ENCODE measurements at regions not wholly inside any gene's neighbourhood (a gene's known extent, or its start where the extent isn't known, plus 50 kb on each side); places are given as distances from the start of the nearest gene placed in this dataset.

- no peak for DNase-seq
These were observed 460.3 kb downstream of the SPRY1 start for GRCh38 chr4:123856689-123857545.

GRCh38 chr4:123858465-123858864 is 461.9 kb downstream of the SPRY1 start:
- DNase-seq = no peak

GRCh38 chr4:123862812-123863211 is 466.2 kb downstream of the SPRY1 start:
- DNase-seq = no peak

- no peak for DNase-seq
These were observed 470.2 kb downstream of the SPRY1 start for GRCh38 chr4:123866796-123867195.

- DNase-seq = no peak
These were observed 471.5 kb downstream of the SPRY1 start for GRCh38 chr4:123867910-123868587.

GRCh38 chr4:123869286-123870215 is 473.0 kb downstream of the SPRY1 start:
- DNase-seq = no peak

GRCh38 chr4:123870216-123870876 is 473.8 kb downstream of the SPRY1 start:
- DNase-seq = no peak

GRCh38 chr4:123871341-123871740 is 474.7 kb downstream of the SPRY1 start:
- no peak for DNase-seq

- DNase-seq = no peak
These were observed 477.5 kb downstream of the SPRY1 start for GRCh38 chr4:123874063-123874462.

- no peak for DNase-seq
These were observed 479.5 kb downstream of the SPRY1 start for GRCh38 chr4:123876143-123876542.

GRCh38 chr4:123876671-123877101 is 480.1 kb downstream of the SPRY1 start:
- DNase-seq = no peak

GRCh38 chr4:123877551-123877950 is 481.0 kb downstream of the SPRY1 start:
- no peak for DNase-seq

- DNase-seq = no peak
These were observed 482.4 kb downstream of the SPRY1 start for GRCh38 chr4:123878976-123879375.

- no peak for DNase-seq
These were observed 484.0 kb downstream of the SPRY1 start for GRCh38 chr4:123880631-123881030.

- DNase-seq = no peak
These were observed 488.3 kb downstream of the SPRY1 start for GRCh38 chr4:123884922-123885321.

- DNase-seq = no peak
These were observed 492.9 kb downstream of the SPRY1 start for GRCh38 chr4:123889507-123889906.

GRCh38 chr4:123890889-123891288 is 494.3 kb downstream of the SPRY1 start:
- no peak for DNase-seq

- DNase-seq = no peak
These were observed 495.3 kb downstream of the SPRY1 start for GRCh38 chr4:123891881-123892280.

GRCh38 chr4:123892368-123892976 is 495.9 kb downstream of the SPRY1 start:
- DNase-seq = no peak

- no peak for DNase-seq
These were observed 496.7 kb downstream of the SPRY1 start for GRCh38 chr4:123893011-123893981.

Measured in activated CD4-positive, alpha-beta T cell treated with anti-CD3 and anti-CD28 coated beads, Interleukin-2, amount 50 U/mL, for 16 hours (primary cell).